GM19328 (cell line): ENCODE measurements at regions not wholly inside any gene's neighbourhood (a gene's known extent, or its start where the extent isn't known, plus 50 kb on each side); places are given as distances from the start of the nearest gene placed in this dataset.
A peak's percentile ranks its signal among the peaks of the same experiment; 100 is the strongest.

Experiments used
- ATAC-seq: cut with Tn5 transposase; IDR thresholded peaks from one replicate; pipeline ENCODE4 v1.9.1; 2021; ENCODE audit warnings: mild to moderate bottlenecking, moderate library complexity; ENCODE audit not compliant: unreplicated experiment

DNA sequence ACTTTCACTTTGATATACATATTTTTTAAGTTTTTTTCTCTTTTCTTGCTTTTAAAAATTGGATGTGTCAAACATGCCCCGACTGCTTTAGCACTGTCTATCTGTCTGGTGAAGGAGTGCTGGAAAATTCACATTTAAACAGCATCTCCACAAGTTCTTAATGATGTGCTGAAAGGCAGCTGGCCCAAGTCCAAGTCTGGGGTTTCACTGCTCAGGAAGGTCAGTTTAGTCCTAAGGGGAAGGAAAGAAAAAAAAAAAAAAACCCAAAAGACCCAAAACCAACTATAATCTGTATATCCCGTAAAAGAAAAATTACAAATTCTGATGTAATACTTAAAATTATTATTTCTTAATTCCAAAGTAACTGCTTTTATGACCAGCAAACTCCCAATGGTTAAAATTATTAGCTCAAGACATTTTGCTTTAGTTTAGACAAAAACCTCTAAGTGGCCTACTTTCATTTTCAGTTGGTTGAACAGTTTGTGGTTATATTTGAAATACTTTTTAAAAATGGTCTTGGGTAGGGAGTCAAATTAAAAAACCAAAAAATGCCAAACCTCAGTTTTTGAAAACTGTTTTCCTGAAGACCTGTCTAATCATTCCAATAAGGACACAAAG, 79.5 kb upstream of the PREP start:
- no peak for ATAC-seq

DNA sequence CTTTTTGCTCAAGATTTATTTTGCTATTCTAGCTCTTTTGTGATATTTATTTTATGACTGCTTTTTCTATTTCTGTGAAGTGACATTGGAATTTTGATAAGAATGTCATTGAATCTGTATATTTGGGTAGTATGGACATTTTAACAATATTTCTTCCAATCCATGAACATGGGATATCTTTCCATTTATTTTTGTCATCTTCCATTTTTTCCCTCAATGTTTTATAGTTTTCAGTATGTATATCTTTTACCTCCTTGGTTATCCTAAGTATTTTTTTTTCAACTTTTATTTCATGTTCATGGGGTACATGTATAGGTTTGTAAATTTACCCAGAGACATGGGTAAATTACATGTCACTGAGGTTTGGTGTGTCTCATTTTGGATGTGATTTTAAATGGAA, 74.1 kb upstream of the PREP start:
- no peak for ATAC-seq

- ATAC-seq, result no peak
These were observed 71.4 kb upstream of the PREP start for GRCh38 chr6:105474234-105474633.

DNA sequence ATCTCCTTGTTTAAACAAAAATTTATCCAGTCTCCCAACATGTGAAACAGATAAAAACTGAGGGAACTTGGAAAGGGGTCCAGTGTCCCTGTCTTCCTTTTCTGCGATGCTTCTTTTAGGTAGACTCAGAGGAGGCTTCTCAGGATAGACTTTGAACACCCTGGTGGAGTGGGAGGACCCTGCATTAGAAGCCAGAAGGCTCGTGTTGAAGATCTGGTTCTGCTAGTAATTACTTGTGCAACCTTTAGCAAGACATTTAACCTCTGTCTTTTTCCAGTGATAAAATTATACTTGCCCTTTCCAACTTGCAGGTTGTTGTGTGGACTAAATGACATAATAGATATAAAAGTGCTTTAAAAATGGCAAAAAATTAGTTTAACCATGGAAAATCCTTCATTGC, 67.1 kb upstream of the PREP start:
- ATAC-seq, result no peak

DNA sequence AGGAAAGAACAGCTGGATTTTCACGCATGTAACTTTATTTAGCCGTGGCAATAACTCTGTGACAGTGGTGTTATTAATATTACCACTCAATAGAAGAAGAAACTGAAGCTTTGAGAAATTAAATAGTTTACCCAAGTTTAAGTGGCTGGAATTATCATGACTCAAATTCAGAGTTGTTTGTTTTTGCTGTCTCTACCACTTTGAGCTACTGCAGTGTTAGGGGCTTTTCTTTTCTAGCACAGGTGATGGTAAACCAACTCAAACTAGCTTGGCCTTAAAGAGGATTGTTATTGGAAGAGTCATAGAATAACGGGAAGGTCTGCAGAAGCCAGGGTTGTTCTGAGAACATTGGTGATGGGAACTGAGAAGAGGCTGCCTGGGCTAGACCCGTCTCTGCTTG, 66.0 kb upstream of the PREP start:
- no peak for ATAC-seq

- no peak for ATAC-seq
These were observed 58.0 kb upstream of the PREP start for GRCh38 chr6:105460860-105461259.

- ATAC-seq, result no peak
These were observed 57.0 kb upstream of the PREP start for GRCh38 chr6:105459864-105460263.

- ATAC-seq, result peak; percentile 84
These were observed 56.2 kb upstream of the PREP start for GRCh38 chr6:105459049-105459448.

DNA sequence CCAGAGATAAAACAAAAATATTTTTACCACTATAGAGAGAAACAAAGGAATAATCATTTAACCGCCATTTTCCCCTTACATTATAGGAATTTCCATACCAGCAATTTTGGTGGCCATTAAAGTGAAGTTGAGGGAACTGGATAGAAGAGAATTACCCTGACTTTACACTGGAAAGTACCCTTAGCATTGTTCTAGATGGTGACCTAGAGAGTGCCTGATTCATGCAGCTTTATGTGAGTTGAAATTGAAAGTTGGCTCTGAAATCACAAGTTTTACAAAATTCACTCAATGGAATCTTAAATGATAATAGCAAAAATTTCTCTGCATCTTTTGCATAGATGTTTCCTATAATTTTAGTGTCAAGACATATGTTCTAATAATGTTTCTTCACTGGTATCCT, 55.7 kb upstream of the PREP start:
- ATAC-seq, result no peak

DNA sequence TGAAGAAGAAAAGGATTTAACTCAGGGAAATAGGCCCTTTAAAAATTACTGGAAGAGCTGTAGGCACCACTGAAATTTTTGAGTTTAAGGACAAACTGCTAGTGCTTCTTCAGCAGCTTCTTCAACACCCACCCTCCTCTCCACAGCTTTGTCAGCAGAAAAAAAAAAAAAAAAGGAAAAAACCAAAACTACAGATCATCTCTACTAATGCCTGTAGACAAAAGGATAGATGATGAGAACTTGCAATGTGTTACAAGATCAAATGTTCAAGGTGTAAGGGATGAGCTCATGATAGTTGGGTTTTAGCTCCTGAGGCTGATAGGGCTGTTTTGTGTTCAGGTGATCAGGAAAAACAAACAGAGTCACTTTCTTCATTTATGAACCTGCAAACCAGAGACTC, 55.2 kb upstream of the PREP start:
- no peak for ATAC-seq

- no peak for ATAC-seq
These were observed 51.1 kb upstream of the PREP start for GRCh38 chr6:105453968-105454367.

- ATAC-seq, result no peak
These were observed 50.3 kb upstream of the PREP start for GRCh38 chr6:105452924-105453756.
